DND-41 (cell line): ENCODE measurements at regions not wholly inside any gene's neighbourhood (a gene's known extent, or its start where the extent isn't known, plus 50 kb on each side); places are given as distances from the start of the nearest gene placed in this dataset.

Source experiments
- EZH2 ChIP-seq: IDR thresholded peaks from 3 replicates; pipeline ENCODE4 v1.6.1; 2012; ENCODE audit warnings: borderline replicate concordance, low read depth, mild to moderate bottlenecking, moderate library complexity, low read length, inconsistent platforms; ENCODE audit not compliant: severe bottlenecking
- TF ChIP-seq, protein P1 (sequence below): IDR thresholded peaks from 2 replicates; pipeline ENCODE4 v1.5.1; 2012; ENCODE audit warnings: borderline replicate concordance, low read length, moderate library complexity, mild to moderate bottlenecking; ENCODE audit not compliant: poor library complexity, severe bottlenecking; ENCODE audit errors: extremely low read depth

DNA sequence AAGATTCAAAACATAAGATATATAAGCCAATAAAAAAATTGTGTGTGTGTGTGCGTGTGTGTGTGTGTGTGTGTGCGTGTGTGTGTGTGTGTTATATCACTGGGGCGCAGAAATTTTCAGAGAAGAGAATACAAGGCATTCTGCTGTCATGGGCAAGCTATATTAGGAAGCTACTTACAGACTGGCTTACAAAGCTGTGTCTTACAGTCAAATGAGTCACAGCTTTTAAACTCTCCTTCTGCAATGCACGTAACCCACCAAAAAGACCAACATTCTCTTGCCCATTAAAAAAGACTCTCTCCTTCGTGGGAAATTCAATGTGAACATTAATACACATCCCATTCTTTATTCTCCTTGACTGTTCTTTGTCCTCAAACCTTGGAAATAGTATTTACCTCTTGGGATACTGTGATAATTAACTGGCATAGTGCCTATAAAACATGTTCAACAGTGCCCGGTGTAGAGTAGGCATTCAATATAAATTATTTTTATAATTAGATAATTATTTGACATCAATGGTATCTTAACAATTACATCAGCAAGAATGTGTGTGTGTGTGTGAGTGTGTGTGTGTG, 860.4 kb upstream of the SOX9 start:
- TF ChIP-seq, protein P1, sequence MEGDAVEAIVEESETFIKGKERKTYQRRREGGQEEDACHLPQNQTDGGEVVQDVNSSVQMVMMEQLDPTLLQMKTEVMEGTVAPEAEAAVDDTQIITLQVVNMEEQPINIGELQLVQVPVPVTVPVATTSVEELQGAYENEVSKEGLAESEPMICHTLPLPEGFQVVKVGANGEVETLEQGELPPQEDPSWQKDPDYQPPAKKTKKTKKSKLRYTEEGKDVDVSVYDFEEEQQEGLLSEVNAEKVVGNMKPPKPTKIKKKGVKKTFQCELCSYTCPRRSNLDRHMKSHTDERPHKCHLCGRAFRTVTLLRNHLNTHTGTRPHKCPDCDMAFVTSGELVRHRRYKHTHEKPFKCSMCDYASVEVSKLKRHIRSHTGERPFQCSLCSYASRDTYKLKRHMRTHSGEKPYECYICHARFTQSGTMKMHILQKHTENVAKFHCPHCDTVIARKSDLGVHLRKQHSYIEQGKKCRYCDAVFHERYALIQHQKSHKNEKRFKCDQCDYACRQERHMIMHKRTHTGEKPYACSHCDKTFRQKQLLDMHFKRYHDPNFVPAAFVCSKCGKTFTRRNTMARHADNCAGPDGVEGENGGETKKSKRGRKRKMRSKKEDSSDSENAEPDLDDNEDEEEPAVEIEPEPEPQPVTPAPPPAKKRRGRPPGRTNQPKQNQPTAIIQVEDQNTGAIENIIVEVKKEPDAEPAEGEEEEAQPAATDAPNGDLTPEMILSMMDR: no peak
- no peak for TF ChIP-seq EZH2
